GM12874 (cell line): ENCODE measurements at regions not wholly inside any gene's neighbourhood (a gene's known extent, or its start where the extent isn't known, plus 50 kb on each side); places are given as distances from the start of the nearest gene placed in this dataset.

Experiments used
- CTCF ChIP-seq: IDR thresholded peaks from 2 replicates; pipeline ENCODE4 v1.5.1; 2011; ENCODE audit warnings: low read depth, mild to moderate bottlenecking, control low read depth, low read length, moderate library complexity; ENCODE audit not compliant: insufficient read depth

GRCh38 chr12:123095078-123095881 is 55.6 kb downstream of the PITPNM2 start:
- TF ChIP-seq CTCF = no peak

GRCh38 chr12:123094349-123095077 is 56.4 kb downstream of the PITPNM2 start:
- no peak for TF ChIP-seq CTCF

GRCh38 chr12:123092866-123093265 is 58.0 kb downstream of the PITPNM2 start:
- no peak for TF ChIP-seq CTCF

GRCh38 chr12:123091230-123092150 is 59.4 kb downstream of the PITPNM2 start:
- TF ChIP-seq CTCF = no peak

- no peak for TF ChIP-seq CTCF
These were observed 61.1 kb downstream of the PITPNM2 start for GRCh38 chr12:123089631-123090353.

- TF ChIP-seq CTCF = no peak
These were observed 61.8 kb downstream of the PITPNM2 start for GRCh38 chr12:123089140-123089539.
